ENCODE measurements at regions not wholly inside any gene's neighbourhood (a gene's known extent, or its start where the extent isn't known, plus 50 kb on each side); places are given as distances from the start of the nearest gene placed in this dataset.

GRCh38 chr2:241949736-241950412 is 80.3 kb downstream of the RTP5 start:
- TF ChIP-seq CTCF (IDR thresholded peaks at IDR 0.05), result no peak
- Histone ChIP-seq H3K36me3 (no peaks in the 10 kb centered on the region), H3K27ac (no peak overlapping the region), H3K9me3 (no peaks in the 10 kb centered on the region), H3K27me3 (no peaks in the 10 kb centered on the region), H3K4me1 (ENCODE audit: control insufficient read depth in 1 of 2, insufficient read depth in 1 of 2, low read depth in 1 of 2, low read length in 1 of 2) (no peaks in the 10 kb centered on the region), H3K4me3 (ENCODE audit: low read depth in 1 of 2, low read length in 1 of 2) (no peak overlapping the region)

- H3K4me3 ChIP-seq (ENCODE audit: low read depth in 1 of 2, low read length in 1 of 2), result no peak overlapping the region
- no peaks in the 10 kb centered on the region for H3K27me3 ChIP-seq
- peak; percentile 30 for TF ChIP-seq CTCF (IDR thresholded peaks at IDR 0.05)
- H3K36me3 ChIP-seq, result no peaks in the 10 kb centered on the region
- no peak overlapping the region for H3K27ac ChIP-seq
- H3K9me3 ChIP-seq, result no peaks in the 10 kb centered on the region
- H3K4me1 ChIP-seq (ENCODE audit: control insufficient read depth in 1 of 2, insufficient read depth in 1 of 2, low read depth in 1 of 2, low read length in 1 of 2), result no peaks in the 10 kb centered on the region
These were observed 81.1 kb downstream of the RTP5 start for GRCh38 chr2:241950413-241951315.

- no peaks in the 10 kb centered on the region for H3K36me3 ChIP-seq
- no peaks in the 10 kb centered on the region for H3K27me3 ChIP-seq
- no peak for TF ChIP-seq CTCF (IDR thresholded peaks at IDR 0.05)
- H3K4me1 ChIP-seq (ENCODE audit: control insufficient read depth in 1 of 2, insufficient read depth in 1 of 2, low read depth in 1 of 2, low read length in 1 of 2), result no peaks in the 10 kb centered on the region
- H3K9me3 ChIP-seq, result no peaks in the 10 kb centered on the region
- H3K4me3 ChIP-seq (ENCODE audit: low read depth in 1 of 2, low read length in 1 of 2), result no peak overlapping the region
- no peak overlapping the region for H3K27ac ChIP-seq
These were observed 81.8 kb downstream of the RTP5 start for GRCh38 chr2:241951316-241951700.

GRCh38 chr2:241951920-241952319 is 82.4 kb downstream of the RTP5 start:
- no peak overlapping the region for H3K4me3 ChIP-seq (ENCODE audit: low read depth in 1 of 2, low read length in 1 of 2)
- H3K27me3 ChIP-seq, result no peaks in the 10 kb centered on the region
- H3K36me3 ChIP-seq, result no peaks in the 10 kb centered on the region

GRCh38 chr2:241952816-241953215 is 83.3 kb downstream of the RTP5 start:
- H3K36me3 ChIP-seq, result no peaks in the 10 kb centered on the region
- peaks cover under 1% of the 10 kb centered on the region for H3K9me3 ChIP-seq
- no peak overlapping the region for H3K4me3 ChIP-seq (ENCODE audit: low read depth in 1 of 2, low read length in 1 of 2)
- no peak overlapping the region for H3K27ac ChIP-seq
- TF ChIP-seq CTCF (IDR thresholded peaks at IDR 0.05), result no peak
- H3K4me1 ChIP-seq (ENCODE audit: control insufficient read depth in 1 of 2, insufficient read depth in 1 of 2, low read depth in 1 of 2, low read length in 1 of 2), result no peaks in the 10 kb centered on the region
- no peaks in the 10 kb centered on the region for H3K27me3 ChIP-seq

More at GRCh38 chr2:241951920-241952319, 82.4 kb downstream of the RTP5 start:
- no peaks in the 10 kb centered on the region for H3K9me3 ChIP-seq
- no peaks in the 10 kb centered on the region for H3K4me1 ChIP-seq (ENCODE audit: control insufficient read depth in 1 of 2, insufficient read depth in 1 of 2, low read depth in 1 of 2, low read length in 1 of 2)
- no peak for TF ChIP-seq CTCF (IDR thresholded peaks at IDR 0.05)
- H3K27ac ChIP-seq, result no peak overlapping the region
